ENCODE measurements at regions not wholly inside any gene's neighbourhood (a gene's known extent, or its start where the extent isn't known, plus 50 kb on each side); places are given as distances from the start of the nearest gene placed in this dataset.

- TF ChIP-seq CTCF (optimal IDR thresholded peaks at IDR 0.05 in 1 of 3, IDR thresholded peaks at IDR 0.05 in 1 of 3, conservative IDR thresholded peaks at IDR 0.05 in 1 of 3; ENCODE audit: extremely low read depth in 1 of 3, insufficient read depth in 2 of 3, low read length in 3 of 3) (no peak), EZH2 (IDR thresholded peaks at IDR 0.05; ENCODE audit: low read length) (no peak)
These were observed 94.9 kb upstream of the AADACL2 start for GRCh38 chr3:151638555-151639417.
